ENCODE measurements at regions not wholly inside any gene's neighbourhood (a gene's known extent, or its start where the extent isn't known, plus 50 kb on each side); places are given as distances from the start of the nearest gene placed in this dataset.
A peak's percentile ranks its signal among the peaks of the same experiment; 100 is the strongest.

GRCh38 chr5:33227247-33227646 is 213.5 kb upstream of the TARS1 start:
- Mint-ChIP-seq H3K4me3 (no peak overlapping the region), H3K4me1 (no peaks in the 10 kb centered on the region), H3K27me3 (peaks cover 3% of the 10 kb centered on the region), H3K27ac (no peak overlapping the region), H3K9me3 (peaks cover 4% of the 10 kb centered on the region), H3K36me3 (ENCODE audit: low read depth) (no peaks in the 10 kb centered on the region)
- no peak for DNase-seq
- ATAC-seq, result no peak

DNA sequence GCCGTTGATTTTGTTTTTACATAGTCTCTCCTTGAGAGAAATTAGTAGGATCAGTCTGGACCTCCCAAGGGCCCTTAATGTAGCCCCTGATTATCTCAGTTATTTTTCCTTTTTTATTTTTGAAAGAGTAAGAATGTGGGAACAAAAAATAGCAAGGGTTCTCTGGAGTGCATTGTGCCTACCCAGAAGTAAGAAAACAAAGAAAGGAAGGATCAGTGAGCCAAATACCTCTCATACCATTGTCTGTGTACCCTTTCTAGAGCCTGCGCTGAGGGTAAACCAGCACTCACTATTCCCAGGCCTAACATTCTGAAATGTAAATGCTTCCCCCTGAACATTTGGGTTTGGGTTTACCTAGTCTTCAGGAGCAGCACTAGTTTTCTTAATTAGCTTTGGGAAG is 213.0 kb upstream of the TARS1 start:
- Mint-ChIP-seq H3K4me3 (no peak overlapping the region), H3K4me1 (no peaks in the 10 kb centered on the region), H3K36me3 (ENCODE audit: low read depth) (no peaks in the 10 kb centered on the region), H3K27ac (no peak overlapping the region), H3K9me3 (peaks cover 4% of the 10 kb centered on the region), H3K27me3 (peaks cover 3% of the 10 kb centered on the region)
- no peak for ATAC-seq
- no peak for DNase-seq

DNA sequence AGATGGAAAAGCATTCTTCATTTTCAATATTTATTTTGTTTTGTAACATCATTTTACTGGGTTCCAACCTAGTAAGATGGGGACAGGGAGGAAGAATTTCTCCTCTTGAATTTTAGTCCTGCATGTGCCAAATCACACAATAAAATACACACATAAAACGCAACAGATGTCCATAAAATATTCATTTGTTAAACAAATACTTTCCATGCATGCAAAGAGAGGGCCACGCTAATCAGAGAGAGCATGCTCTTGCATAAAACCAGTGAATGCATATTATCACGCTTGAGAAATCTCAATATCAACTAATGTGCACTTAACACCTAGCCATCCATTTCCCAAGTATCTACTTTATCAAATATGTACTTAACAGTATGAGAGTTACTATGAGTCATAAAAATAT is 212.6 kb upstream of the TARS1 start:
- DNase-seq, result no peak
- Mint-ChIP-seq H3K4me3 (no peak overlapping the region), H3K27ac (no peak overlapping the region), H3K4me1 (no peaks in the 10 kb centered on the region), H3K9me3 (peaks cover 4% of the 10 kb centered on the region), H3K27me3 (peaks cover 3% of the 10 kb centered on the region), H3K36me3 (ENCODE audit: low read depth) (no peaks in the 10 kb centered on the region)
- ATAC-seq, result no peak

DNA sequence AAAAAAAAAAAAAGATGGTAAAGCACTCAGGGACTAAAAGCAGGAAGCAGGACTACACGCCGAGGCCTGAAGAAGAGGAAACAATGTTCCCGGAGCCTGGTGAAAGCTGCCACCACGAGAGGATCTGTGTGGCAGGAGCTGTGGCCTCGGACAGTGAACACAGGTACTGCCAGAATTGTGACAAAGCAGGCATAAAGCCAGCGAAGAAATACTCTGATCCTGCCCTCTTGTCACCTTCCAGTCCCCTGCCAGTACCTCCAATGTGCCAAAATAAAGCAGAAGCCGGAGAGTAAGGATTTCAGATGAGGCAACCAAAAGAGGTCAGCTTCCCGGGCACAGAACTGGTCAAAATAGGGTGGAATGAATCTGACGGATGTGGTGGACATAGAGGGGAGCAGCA is 211.5 kb upstream of the TARS1 start:
- H3K27me3 Mint-ChIP-seq, result peaks cover 3% of the 10 kb centered on the region
- peaks cover 4% of the 10 kb centered on the region for H3K9me3 Mint-ChIP-seq
- DNase-seq (no peak), ATAC-seq (no peak)
- no peaks in the 10 kb centered on the region for H3K36me3 Mint-ChIP-seq (ENCODE audit: low read depth)
- H3K4me1 Mint-ChIP-seq, result no peaks in the 10 kb centered on the region
- H3K4me3 Mint-ChIP-seq, result no peak overlapping the region
- no peak overlapping the region for H3K27ac Mint-ChIP-seq

GRCh38 chr5:33230467-33231078 is 210.2 kb upstream of the TARS1 start:
- DNase-seq (no peak), ATAC-seq (no peak)
- Mint-ChIP-seq H3K4me1 (peaks cover under 1% of the 10 kb centered on the region), H3K36me3 (ENCODE audit: low read depth) (no peaks in the 10 kb centered on the region), H3K4me3 (no peak overlapping the region), H3K9me3 (peaks cover 4% of the 10 kb centered on the region), H3K27me3 (peaks cover 3% of the 10 kb centered on the region), H3K27ac (no peak overlapping the region)

GRCh38 chr5:33231214-33231710 is 209.5 kb upstream of the TARS1 start:
- ATAC-seq (no peak), DNase-seq (no peak)
- Mint-ChIP-seq H3K27me3 (peaks cover 3% of the 10 kb centered on the region), H3K27ac (no peak overlapping the region), H3K4me3 (no peak overlapping the region), H3K9me3 (peaks cover 2% of the 10 kb centered on the region), H3K4me1 (peaks cover 8% of the 10 kb centered on the region), H3K36me3 (ENCODE audit: low read depth) (no peaks in the 10 kb centered on the region)

DNA sequence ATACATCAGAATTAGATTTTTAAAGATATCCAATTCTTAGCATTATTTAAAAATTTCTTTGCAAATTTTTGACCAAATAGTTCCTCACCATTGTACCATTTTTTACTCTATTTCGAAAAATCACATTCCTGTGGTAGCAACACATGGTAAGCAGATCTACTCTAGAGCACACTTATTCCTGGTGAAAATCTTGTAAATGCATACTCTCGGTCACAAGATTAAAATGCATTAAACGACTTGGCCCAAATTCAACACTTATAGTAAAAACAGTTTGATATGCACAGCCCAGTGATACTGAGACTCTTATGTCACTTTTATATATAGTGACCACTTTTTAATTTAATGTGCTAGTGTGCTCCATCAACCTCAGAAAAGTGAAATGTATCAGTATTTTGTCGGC is 208.8 kb upstream of the TARS1 start:
- DNase-seq, result no peak
- H3K27me3 Mint-ChIP-seq, result peaks cover 3% of the 10 kb centered on the region
- H3K36me3 Mint-ChIP-seq (ENCODE audit: low read depth), result no peaks in the 10 kb centered on the region
- peaks cover 13% of the 10 kb centered on the region for H3K4me1 Mint-ChIP-seq
- H3K9me3 Mint-ChIP-seq, result no peaks in the 10 kb centered on the region
- H3K4me3 Mint-ChIP-seq, result no peak overlapping the region
- no peak overlapping the region for H3K27ac Mint-ChIP-seq
- no peak for ATAC-seq

DNA sequence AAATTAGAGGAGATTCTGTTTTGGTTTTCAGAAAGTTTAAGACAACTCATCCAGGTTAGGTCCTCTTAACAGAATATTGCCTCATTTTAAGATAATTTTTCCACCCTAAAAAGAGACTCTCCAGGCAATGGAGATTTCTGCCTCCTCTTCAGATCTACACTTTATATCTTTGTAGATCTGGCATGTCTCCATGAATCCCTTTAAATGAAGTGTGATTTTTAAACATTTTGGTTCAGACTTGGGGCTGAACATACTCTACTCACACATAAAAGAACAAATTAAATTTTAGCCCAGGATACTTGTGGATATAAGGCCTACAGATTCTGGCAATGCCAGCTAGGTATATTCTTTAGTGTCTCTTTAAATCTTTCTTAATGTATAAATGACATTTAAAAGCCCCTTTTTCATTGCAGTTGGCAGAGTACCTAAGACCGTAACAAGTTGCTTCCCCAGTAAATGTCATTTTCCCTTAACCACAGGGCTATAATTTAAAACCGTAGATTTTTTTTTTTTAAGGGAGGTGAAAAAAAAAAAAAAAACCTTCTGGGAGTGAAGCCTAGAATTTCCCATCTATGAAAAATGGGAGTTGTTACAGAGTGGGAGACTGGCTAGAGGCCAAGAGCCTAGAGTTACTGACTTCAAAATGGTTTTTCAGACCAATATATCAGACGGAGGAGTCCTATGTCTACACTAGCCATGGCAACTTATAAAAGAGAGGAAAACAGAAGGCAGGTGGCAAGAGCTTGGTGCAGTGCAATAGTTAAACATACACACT is 207.8 kb upstream of the TARS1 start:
- Mint-ChIP-seq H3K9me3 (no peaks in the 10 kb centered on the region), H3K36me3 (ENCODE audit: low read depth) (no peaks in the 10 kb centered on the region), H3K27me3 (peaks cover 3% of the 10 kb centered on the region), H3K4me3 (no peak overlapping the region), H3K4me1 (peaks cover 13% of the 10 kb centered on the region), H3K27ac (no peak overlapping the region)
- no peak for ATAC-seq
- no peak for DNase-seq

DNA sequence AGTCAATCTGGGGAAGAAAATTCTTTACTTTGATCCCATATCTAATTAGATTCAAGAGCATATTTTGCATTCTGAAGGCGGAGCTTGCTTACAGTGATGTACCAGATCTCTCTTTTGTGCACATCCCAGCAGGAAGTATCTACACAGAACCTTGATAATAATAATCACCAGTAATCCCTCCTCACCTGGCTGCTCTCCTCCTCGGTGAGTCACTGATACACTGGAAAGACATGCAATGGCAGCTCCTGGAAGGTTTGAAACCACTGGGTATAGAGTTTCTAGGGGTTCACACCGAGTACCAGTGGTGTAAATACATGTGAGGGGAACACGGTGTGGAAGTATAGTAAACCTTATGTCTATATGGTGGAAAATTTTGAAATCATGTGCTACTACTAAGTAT is 205.5 kb upstream of the TARS1 start:
- no peak overlapping the region for H3K27ac Mint-ChIP-seq
- no peak overlapping the region for H3K4me3 Mint-ChIP-seq

GRCh38 chr5:33235824-33236223 is 204.9 kb upstream of the TARS1 start:
- peaks cover 13% of the 10 kb centered on the region for H3K4me1 Mint-ChIP-seq
- H3K27me3 Mint-ChIP-seq, result no peaks in the 10 kb centered on the region
- no peaks in the 10 kb centered on the region for H3K9me3 Mint-ChIP-seq
- DNase-seq (no peak), ATAC-seq (peak; percentile 44)
- no peaks in the 10 kb centered on the region for H3K36me3 Mint-ChIP-seq (ENCODE audit: low read depth)
- no peak overlapping the region for H3K4me3 Mint-ChIP-seq
- no peak overlapping the region for H3K27ac Mint-ChIP-seq

More for the DNA sequence above, 205.5 kb upstream of the TARS1 start:
- Mint-ChIP-seq H3K4me1 (peaks cover 13% of the 10 kb centered on the region), H3K9me3 (no peaks in the 10 kb centered on the region), H3K27me3 (no peaks in the 10 kb centered on the region), H3K36me3 (ENCODE audit: low read depth) (no peaks in the 10 kb centered on the region)
- ATAC-seq (no peak), DNase-seq (no peak)

- ATAC-seq (peak; percentile 37), DNase-seq (no peak)
- no peaks in the 10 kb centered on the region for H3K36me3 Mint-ChIP-seq (ENCODE audit: low read depth)
- H3K27ac Mint-ChIP-seq, result no peak overlapping the region
- peaks cover 17% of the 10 kb centered on the region for H3K4me1 Mint-ChIP-seq
- H3K9me3 Mint-ChIP-seq, result no peaks in the 10 kb centered on the region
- H3K27me3 Mint-ChIP-seq, result no peaks in the 10 kb centered on the region
- H3K4me3 Mint-ChIP-seq, result no peak overlapping the region
Observed at GRCh38 chr5:33237471-33237870, 203.3 kb upstream of the TARS1 start.

DNA sequence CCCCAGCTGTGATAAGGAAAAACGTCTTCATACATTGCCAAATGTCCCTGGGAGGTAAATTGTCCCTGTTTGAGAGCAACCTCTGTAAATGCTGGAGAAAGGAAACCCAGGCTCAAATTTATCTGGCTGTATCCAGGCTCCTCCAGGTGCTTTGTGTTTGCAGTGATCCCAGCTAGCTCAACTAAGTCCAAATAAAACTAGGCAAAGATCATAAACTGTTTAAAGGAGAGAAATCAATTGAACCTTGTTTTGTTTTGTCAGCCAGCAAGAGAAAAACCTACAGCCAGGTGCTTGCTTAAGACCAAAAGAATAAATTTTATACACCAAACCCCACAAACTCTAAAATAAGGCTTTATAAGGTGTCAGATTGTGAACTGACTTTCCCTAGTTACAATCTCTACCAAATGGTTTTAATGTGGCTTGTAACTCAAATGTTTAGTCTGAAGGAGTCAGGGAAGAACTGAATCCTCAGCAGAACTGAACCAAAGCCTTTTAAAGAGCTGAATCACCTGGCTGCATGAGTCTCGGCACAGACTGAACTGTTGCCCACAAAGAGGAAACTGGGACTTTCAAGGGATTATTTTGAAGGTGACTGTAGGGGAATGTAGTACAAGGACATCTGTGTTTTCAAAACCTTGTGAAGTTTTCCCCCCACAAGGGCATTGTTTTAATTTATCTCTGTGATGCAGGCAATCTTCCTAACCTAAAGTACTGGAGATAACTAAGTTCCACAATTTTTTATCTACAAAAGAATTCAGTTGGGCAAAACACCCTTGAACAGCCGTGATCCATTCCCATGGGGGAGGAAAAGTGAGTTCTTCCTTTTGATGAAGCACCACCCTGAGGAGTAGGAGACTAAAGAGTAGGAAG is 201.7 kb upstream of the TARS1 start:
- no peaks in the 10 kb centered on the region for H3K27me3 Mint-ChIP-seq
- H3K4me1 Mint-ChIP-seq, result peaks cover 17% of the 10 kb centered on the region
- H3K9me3 Mint-ChIP-seq, result no peaks in the 10 kb centered on the region
- no peak for DNase-seq
- H3K4me3 Mint-ChIP-seq, result no peak overlapping the region
- ATAC-seq, result no peak
- no peaks in the 10 kb centered on the region for H3K36me3 Mint-ChIP-seq (ENCODE audit: low read depth)
- no peak overlapping the region for H3K27ac Mint-ChIP-seq

DNA sequence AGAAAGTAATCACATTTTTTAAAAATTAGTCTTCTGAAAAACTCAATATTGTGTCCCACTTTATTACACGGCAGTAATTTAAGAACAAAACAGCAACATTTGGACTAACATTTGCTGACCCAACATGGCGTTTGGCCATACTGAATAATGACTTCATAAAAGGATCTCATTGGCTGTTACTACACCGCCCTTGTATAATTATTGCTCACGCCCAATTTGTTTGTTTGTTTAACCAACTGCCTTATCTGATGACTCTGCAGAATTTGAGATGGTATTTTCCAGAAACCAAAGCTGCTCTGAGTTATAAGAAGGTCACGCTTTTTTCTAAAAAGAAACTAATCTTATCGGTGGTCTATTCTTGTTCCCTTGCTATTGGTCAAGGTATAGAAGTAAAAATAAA is 200.2 kb upstream of the TARS1 start:
- no peaks in the 10 kb centered on the region for H3K27me3 Mint-ChIP-seq
- DNase-seq, result no peak
- H3K9me3 Mint-ChIP-seq, result no peaks in the 10 kb centered on the region
- H3K4me1 Mint-ChIP-seq, result peaks cover 16% of the 10 kb centered on the region
- no peak overlapping the region for H3K4me3 Mint-ChIP-seq
- no peak overlapping the region for H3K27ac Mint-ChIP-seq
- H3K36me3 Mint-ChIP-seq (ENCODE audit: low read depth), result no peaks in the 10 kb centered on the region
- no peak for ATAC-seq

GRCh38 chr5:33241802-33242201 is 199.0 kb upstream of the TARS1 start:
- ATAC-seq (no peak), DNase-seq (no peak)
- Mint-ChIP-seq H3K36me3 (ENCODE audit: low read depth) (no peaks in the 10 kb centered on the region), H3K27ac (no peak overlapping the region), H3K4me1 (peaks cover 5% of the 10 kb centered on the region), H3K27me3 (no peaks in the 10 kb centered on the region), H3K4me3 (no peak overlapping the region), H3K9me3 (no peaks in the 10 kb centered on the region)

GRCh38 chr5:33242277-33242676 is 198.5 kb upstream of the TARS1 start:
- Mint-ChIP-seq H3K36me3 (ENCODE audit: low read depth) (no peaks in the 10 kb centered on the region), H3K27ac (no peak overlapping the region), H3K9me3 (peaks cover under 1% of the 10 kb centered on the region), H3K27me3 (no peaks in the 10 kb centered on the region), H3K4me3 (no peak overlapping the region), H3K4me1 (peaks cover 4% of the 10 kb centered on the region)
- ATAC-seq (no peak), DNase-seq (no peak)

All from activated naive CD8-positive, alpha-beta T cell treated with anti-CD3 and anti-CD28 coated beads, Interleukin-2, amount 50 U/mL, for 24 hours (primary cell).